Bronchial epithelial cell (primary cell): ENCODE measurements at regions not wholly inside any gene's neighbourhood (a gene's known extent, or its start where the extent isn't known, plus 50 kb on each side); places are given as distances from the start of the nearest gene placed in this dataset.
"Not testable (repeated sequence)": the region's sequence is repeated elsewhere in the genome, so short reads cannot be mapped to it uniquely, and the experiment has no call there.

Source experiments
- DNase-seq: peaks from one replicate; pipeline ENCODE4 v3.0.0-alpha.2; 2010; ENCODE audit warnings: low read depth
- FAIRE-seq: peaks from 2 replicates; lab custom pipeline; 2011; peaks lifted over from hg19 to GRCh38; lab: Jason Lieb, UNC
- H3K27me3 ChIP-seq: 2 replicates; pipeline ENCODE4 v1.5.1; 2011; ENCODE audit warnings: low read length; ENCODE audit not compliant: control insufficient read depth, insufficient read depth
- H3K36me3 ChIP-seq: 2 replicates; pipeline ENCODE4 v1.5.1; 2011; ENCODE audit warnings: low read length; ENCODE audit not compliant: control insufficient read depth, insufficient read depth
- H3K4me3 ChIP-seq: 2 replicates; pipeline ENCODE4 v1.5.1; 2011; ENCODE audit warnings: mild to moderate bottlenecking, low read depth, low read length, control low read depth
- CTCF ChIP-seq: IDR thresholded peaks from 2 replicates; pipeline ENCODE4 v1.5.1; 2011; ENCODE audit warnings: mild to moderate bottlenecking, moderate library complexity, low read length, control low read depth, inconsistent platforms; ENCODE audit not compliant: insufficient read depth, severe bottlenecking

GRCh38 chr2:242017086-242017485, 147.6 kb downstream of the RTP5 start:
- no peak overlapping the region for H3K4me3 ChIP-seq
- no peak for TF ChIP-seq CTCF
- no peaks in the 10 kb centered on the region for H3K27me3 ChIP-seq
- DNase-seq = no peak
- FAIRE-seq = no peak
- H3K36me3 ChIP-seq = no peaks in the 10 kb centered on the region

- not testable (repeated sequence) for H3K36me3 ChIP-seq, H3K4me3 ChIP-seq, H3K27me3 ChIP-seq, DNase-seq, FAIRE-seq
These were observed 148.9 kb downstream of the RTP5 start for GRCh38 chr2:242018416-242018815.

GRCh38 chr2:242019344-242019743, 149.8 kb downstream of the RTP5 start:
- no peak for TF ChIP-seq CTCF
- DNase-seq (no peak), FAIRE-seq (no peak)
- H3K4me3 ChIP-seq = no peak overlapping the region
- no peaks in the 10 kb centered on the region for H3K27me3 ChIP-seq
- H3K36me3 ChIP-seq = no peaks in the 10 kb centered on the region

GRCh38 chr2:242020196-242021004, 150.9 kb downstream of the RTP5 start:
- FAIRE-seq (no peak), DNase-seq (no peak)
- Histone ChIP-seq H3K36me3 (no peaks in the 10 kb centered on the region), H3K4me3 (no peak overlapping the region), H3K27me3 (no peaks in the 10 kb centered on the region)
- no peak for TF ChIP-seq CTCF

GRCh38 chr2:242022550-242023290, 153.2 kb downstream of the RTP5 start:
- no peak overlapping the region for H3K4me3 ChIP-seq
- TF ChIP-seq CTCF = no peak
- H3K36me3 ChIP-seq = no peaks in the 10 kb centered on the region
- no peak for FAIRE-seq
- H3K27me3 ChIP-seq = no peaks in the 10 kb centered on the region
- DNase-seq = no peak

- FAIRE-seq (no peak), DNase-seq (no peak)
- Histone ChIP-seq H3K36me3 (no peaks in the 10 kb centered on the region), H3K27me3 (no peaks in the 10 kb centered on the region), H3K4me3 (no peak overlapping the region)
- no peak for TF ChIP-seq CTCF
These were observed 155.3 kb downstream of the RTP5 start for GRCh38 chr2:242024751-242025355.
